ENCODE measurements at regions not wholly inside any gene's neighbourhood (a gene's known extent, or its start where the extent isn't known, plus 50 kb on each side); places are given as distances from the start of the nearest gene placed in this dataset.

- Histone ChIP-seq H3K4me3 (no peak overlapping the region), H3K9me3 (replicated peaks) (no peaks in the 10 kb centered on the region), H3K27me3 (ENCODE audit: low read depth) (no peaks in the 10 kb centered on the region), H3K4me1 (no peaks in the 10 kb centered on the region), H3K27ac (replicated peaks) (no peak overlapping the region), H3K36me3 (no peaks in the 10 kb centered on the region)
- DNase-seq, result no peak
- TF ChIP-seq CTCF (IDR thresholded peaks at IDR 0.05; ENCODE audit: borderline replicate concordance), result no peak
- intact Hi-C loops (cut with micrococcal nuclease), result no loop called here
Observed at GRCh38 chr6:4550227-4550597, 226.0 kb upstream of the CDYL start.

DNA sequence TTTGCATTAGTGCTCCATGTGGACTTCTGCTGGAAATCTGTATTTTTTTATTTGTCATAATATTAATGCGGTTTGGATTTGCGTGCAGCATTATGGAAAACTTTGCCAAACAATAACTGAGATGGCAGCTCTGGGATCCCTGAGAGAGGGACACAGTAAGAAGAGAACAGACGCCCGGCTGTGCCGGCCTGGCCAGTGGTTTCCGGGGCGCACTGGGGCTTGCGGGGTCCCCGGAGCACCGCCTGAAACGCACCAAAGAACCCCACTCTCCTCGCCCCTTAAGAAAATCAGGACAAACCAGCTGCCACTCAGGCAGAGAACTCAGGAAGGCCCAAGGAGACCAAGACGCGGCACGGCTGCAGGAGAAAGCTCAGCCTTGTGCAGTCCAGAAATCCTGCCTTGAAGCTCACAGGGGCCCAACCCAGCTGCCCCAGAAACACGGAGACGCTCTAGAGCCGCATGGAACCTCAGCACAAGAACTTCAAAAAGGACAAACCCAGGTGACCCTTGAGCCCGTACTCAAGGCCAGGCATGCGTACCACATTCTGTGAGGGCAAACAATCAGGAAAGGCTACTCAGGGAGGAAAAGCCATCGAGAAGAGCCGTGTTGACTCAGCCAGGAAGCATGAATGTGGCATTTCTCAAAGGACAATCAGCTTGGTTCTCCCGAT, 226.5 kb upstream of the CDYL start:
- H3K36me3 ChIP-seq, result no peaks in the 10 kb centered on the region
- no peak for TF ChIP-seq CTCF (IDR thresholded peaks at IDR 0.05; ENCODE audit: borderline replicate concordance)
- no peak overlapping the region for H3K4me3 ChIP-seq
- H3K9me3 ChIP-seq (replicated peaks), result no peaks in the 10 kb centered on the region
- H3K27ac ChIP-seq (replicated peaks), result no peak overlapping the region
- DNase-seq, result no peak
- H3K4me1 ChIP-seq, result no peaks in the 10 kb centered on the region
- intact Hi-C loops (cut with micrococcal nuclease), result no loop called here
- no peaks in the 10 kb centered on the region for H3K27me3 ChIP-seq (ENCODE audit: low read depth)

GRCh38 chr6:4545893-4546292, 230.3 kb upstream of the CDYL start:
- no peak overlapping the region for H3K4me3 ChIP-seq
- H3K27ac ChIP-seq (replicated peaks), result no peak overlapping the region
- H3K9me3 ChIP-seq (replicated peaks), result no peaks in the 10 kb centered on the region
- no peaks in the 10 kb centered on the region for H3K27me3 ChIP-seq (ENCODE audit: low read depth)
- H3K36me3 ChIP-seq, result no peaks in the 10 kb centered on the region
- DNase-seq, result no peak
- no peak for TF ChIP-seq CTCF (IDR thresholded peaks at IDR 0.05; ENCODE audit: borderline replicate concordance)
- intact Hi-C loops (cut with micrococcal nuclease), result no loop called here
- no peaks in the 10 kb centered on the region for H3K4me1 ChIP-seq

DNA sequence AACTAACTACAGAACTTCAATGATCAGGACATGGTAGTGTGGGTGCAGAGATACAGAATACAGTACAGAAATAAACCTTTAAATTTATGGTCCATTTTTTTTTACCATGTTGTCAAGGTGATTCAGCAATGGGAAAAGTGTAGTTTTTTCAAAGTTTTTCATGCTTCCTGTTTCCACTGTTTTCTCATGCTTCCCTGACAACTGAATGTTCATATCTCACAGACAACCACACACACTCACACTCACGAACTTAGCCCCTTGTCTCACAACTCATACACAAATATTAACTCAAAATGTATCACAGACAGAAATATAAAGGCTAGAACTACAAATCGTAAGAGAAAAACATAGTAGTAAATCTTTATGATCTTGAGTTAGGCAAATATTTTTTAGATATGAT, 232.6 kb upstream of the CDYL start:
- Histone ChIP-seq H3K9me3 (replicated peaks) (no peaks in the 10 kb centered on the region), H3K36me3 (no peaks in the 10 kb centered on the region), H3K27me3 (ENCODE audit: low read depth) (no peaks in the 10 kb centered on the region), H3K4me1 (no peaks in the 10 kb centered on the region), H3K4me3 (no peak overlapping the region), H3K27ac (replicated peaks) (no peak overlapping the region)
- intact Hi-C loops (cut with micrococcal nuclease), result no loop called here
- TF ChIP-seq CTCF (IDR thresholded peaks at IDR 0.05; ENCODE audit: borderline replicate concordance), result no peak
- no peak for DNase-seq

GRCh38 chr6:4533576-4533975, 242.6 kb upstream of the CDYL start:
- H3K4me1 ChIP-seq, result no peaks in the 10 kb centered on the region
- no peaks in the 10 kb centered on the region for H3K27me3 ChIP-seq (ENCODE audit: low read depth)
- no peaks in the 10 kb centered on the region for H3K36me3 ChIP-seq
- H3K27ac ChIP-seq (replicated peaks), result no peak overlapping the region
- DNase-seq, result no peak
- intact Hi-C loops (cut with micrococcal nuclease), result no loop called here
- H3K9me3 ChIP-seq (replicated peaks), result peaks cover 44% of the 10 kb centered on the region
- no peak for TF ChIP-seq CTCF (IDR thresholded peaks at IDR 0.05; ENCODE audit: borderline replicate concordance)
- H3K4me3 ChIP-seq, result no peak overlapping the region
